ENCODE measurements at regions not wholly inside any gene's neighbourhood (a gene's known extent, or its start where the extent isn't known, plus 50 kb on each side); places are given as distances from the start of the nearest gene placed in this dataset.

- BruUV-seq (replicated peaks) = no TSS peak
- ChIA-PET CTCF (ENCODE audit: low intra/inter-chr PET ratio, low total read pairs) (no interaction called here), POLR2A (no interaction called here)
- H3K36me3 ChIP-seq (replicated peaks in 1 of 2; ENCODE audit: control insufficient read depth in 1 of 2, insufficient read depth in 2 of 2, low read length in 2 of 2) = no peaks in the 10 kb centered on the region
- no peaks in the 10 kb centered on the region for H4K20me1 ChIP-seq (ENCODE audit: insufficient read depth, low read length)
- peaks cover 0 to 7% of the 10 kb centered on the region in 2 experiments; a peak in 2 of 5 replicates for H3K27me3 ChIP-seq (ENCODE audit: control insufficient read depth in 1 of 2, insufficient read depth in 2 of 2, low read length in 2 of 2)
- WGBS (ENCODE audit: low lambda C conversion rate) = 15% methylated on average over 9 of the region's 10 CpGs
- H3K79me2 ChIP-seq (ENCODE audit: insufficient read depth, low read length) = no peaks in the 10 kb centered on the region
- in situ Hi-C loops (cut with HindIII; ENCODE audit: extremely low pct_ligation_motif_present, low pct_unique_long_range_greater_than_20kb) = loop anchor here (10.0 to 25.0 kb wide), 2 partner anchors 135 to 248 kb away; no protein-coding TSS in a partner anchor
- H3K9me3 ChIP-seq (ENCODE audit: low read length) = no peaks in the 10 kb centered on the region
- intact Hi-C loops (cut with micrococcal nuclease; ENCODE audit: unreplicated experiment) = no loop called here
- no peak overlapping the region for H3K27ac ChIP-seq (ENCODE audit: extremely low read length, insufficient read depth, low read length)
- ATAC-seq (no peak), FAIRE-seq (no peak), DNase-seq (ENCODE audit: low spot score) (no peak)
- no peak overlapping the region for H2AFZ ChIP-seq (ENCODE audit: low read length)
- H3K9ac ChIP-seq (ENCODE audit: insufficient read depth, low read depth, low read length) = no peak overlapping the region
- no peak overlapping the region for H3K4me2 ChIP-seq (ENCODE audit: low read depth, low read length)
- H3K4me3 ChIP-seq (replicated peaks in 1 of 3; ENCODE audit: insufficient read depth in 1 of 3, low read depth in 2 of 3, low read length in 3 of 3) = no peak overlapping the region
- H3K4me1 ChIP-seq (ENCODE audit: insufficient read depth, low read length) = no peaks in the 10 kb centered on the region
- TF ChIP-seq ZNF569 (CRISPR knock-in tag; IDR thresholded peaks at IDR 0.05; ENCODE audit: borderline replicate concordance) (no peak), MLXIP (CRISPR knock-in tag; IDR thresholded peaks at IDR 0.05; ENCODE audit: borderline replicate concordance) (no peak), SETDB1 (CRISPR knock-in tag; IDR thresholded peaks at IDR 0.05; ENCODE audit: borderline replicate concordance) (no peak), PHF21A (CRISPR knock-in tag; IDR thresholded peaks at IDR 0.05) (no peak), CEBPZ (IDR thresholded peaks at IDR 0.05; ENCODE audit: low read length) (no peak), ZFP37 (CRISPR knock-in tag; IDR thresholded peaks at IDR 0.05; ENCODE audit: borderline replicate concordance) (no peak), SIN3A (IDR thresholded peaks at IDR 0.05; ENCODE audit: borderline replicate concordance, low read depth, low read length) (no peak), SP2 (CRISPR knock-in tag; IDR thresholded peaks at IDR 0.05) (no peak), NCOA2 (CRISPR knock-in tag; IDR thresholded peaks at IDR 0.05) (no peak), PHB2 (IDR thresholded peaks at IDR 0.05; ENCODE audit: partially characterized antibody) (no peak), ZFP82 (CRISPR knock-in tag; IDR thresholded peaks at IDR 0.05; ENCODE audit: borderline replicate concordance) (no peak), TEAD3 (CRISPR knock-in tag; optimal IDR thresholded peaks at IDR 0.05; ENCODE audit: borderline replicate concordance) (no peak), GATAD1 (CRISPR knock-in tag; IDR thresholded peaks at IDR 0.05) (no peak), ZFP62 (CRISPR knock-in tag; IDR thresholded peaks at IDR 0.05) (no peak), SMAD1 (CRISPR knock-in tag; IDR thresholded peaks at IDR 0.05; ENCODE audit: borderline replicate concordance, low read depth) (no peak), KLF9 (CRISPR knock-in tag; IDR thresholded peaks at IDR 0.05; ENCODE audit: low read depth) (no peak), ZNF280B (CRISPR knock-in tag; IDR thresholded peaks at IDR 0.05; ENCODE audit: borderline replicate concordance) (no peak)
- TF ChIP-seq, protein P1, sequence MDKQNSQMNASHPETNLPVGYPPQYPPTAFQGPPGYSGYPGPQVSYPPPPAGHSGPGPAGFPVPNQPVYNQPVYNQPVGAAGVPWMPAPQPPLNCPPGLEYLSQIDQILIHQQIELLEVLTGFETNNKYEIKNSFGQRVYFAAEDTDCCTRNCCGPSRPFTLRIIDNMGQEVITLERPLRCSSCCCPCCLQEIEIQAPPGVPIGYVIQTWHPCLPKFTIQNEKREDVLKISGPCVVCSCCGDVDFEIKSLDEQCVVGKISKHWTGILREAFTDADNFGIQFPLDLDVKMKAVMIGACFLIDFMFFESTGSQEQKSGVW (CRISPR knock-in tag; IDR thresholded peaks at IDR 0.05; ENCODE audit: borderline replicate concordance) = no peak
Observed at GRCh38 chr18:7172611-7173010, 55.0 kb upstream of the LAMA1 start.
